Common myeloid progenitor, CD34-positive (primary cell): ENCODE measurements at regions not wholly inside any gene's neighbourhood (a gene's known extent, or its start where the extent isn't known, plus 50 kb on each side); places are given as distances from the start of the nearest gene placed in this dataset.

ENCODE experiments used
- CTCF ChIA-PET: fragments of 350-600 bp; sonication (Branson Sonifier 250); formaldehyde crosslinking; loops from one replicate; lab custom pipeline; 2021; ENCODE audit warnings: antibody characterized with exemption; lab: Charles Lee
- POLR2A ChIA-PET: fragments of 350-600 bp; sonication (Branson Sonifier 250); formaldehyde crosslinking; loops from one replicate; lab custom pipeline; 2021; ENCODE audit warnings: antibody characterized with exemption; lab: Charles Lee
- DNase-seq, 3 donors: peaks; one replicate each; pipeline versions ENCODE4 v3.0.0 to v3.0.0-alpha.2; 2013
- H3K27ac ChIP-seq, 2 experiments: 1 replicate in 1 of 2; 2 replicates in 1 of 2; pipeline ENCODE4 v1.7.0; 2013; ENCODE audit warnings: inconsistent platforms in 2 of 2, low read length in 2 of 2, mild to moderate bottlenecking in 2 of 2, low read depth in 1 of 2, moderate library complexity in 1 of 2; ENCODE audit not compliant: severe bottlenecking in 2 of 2, insufficient read depth in 1 of 2, poor library complexity in 1 of 2
- H3K27me3 ChIP-seq, 5 experiments: replicated peaks in 2 of 5; 1 replicate in 3 of 5; 2 replicates in 2 of 5; pipeline versions ENCODE4 v1.6.1 to v1.7.0; 2013; ENCODE audit warnings: low read length in 4 of 5, mild to moderate bottlenecking in 2 of 5, moderate library complexity in 2 of 5, inconsistent platforms in 1 of 5; ENCODE audit not compliant: insufficient read depth in 5 of 5, control insufficient read depth in 4 of 5
- H3K36me3 ChIP-seq, 4 experiments: 1 replicate in 2 of 4; 2 replicates in 2 of 4; pipeline versions ENCODE4 v1.6.1 to v1.7.0; 2013; ENCODE audit warnings: low read length in 3 of 4, control low read depth in 1 of 4, mild to moderate bottlenecking in 1 of 4; ENCODE audit not compliant: control insufficient read depth in 4 of 4, insufficient read depth in 4 of 4
- H3K4me1 ChIP-seq, 4 experiments: 1 replicate in 3 of 4; 2 replicates in 1 of 4; pipeline versions ENCODE4 v1.6.1 to v1.7.1; 2013; ENCODE audit warnings: low read length in 3 of 4, mild to moderate bottlenecking in 3 of 4, control low read depth in 1 of 4, inconsistent platforms in 1 of 4, moderate library complexity in 1 of 4; ENCODE audit not compliant: control insufficient read depth in 4 of 4, insufficient read depth in 4 of 4; ENCODE audit errors: control extremely low read depth in 1 of 4
- H3K4me3 ChIP-seq, 7 experiments: 1 replicate in 4 of 7; 2 replicates in 3 of 7; pipeline versions ENCODE4 v1.5.1 to v1.7.0; 2013; ENCODE audit warnings: mild to moderate bottlenecking in 7 of 7, low read length in 6 of 7, moderate library complexity in 6 of 7, inconsistent platforms in 2 of 7, low read depth in 2 of 7, control low read depth in 1 of 7; ENCODE audit not compliant: insufficient read depth in 4 of 7, control insufficient read depth in 1 of 7; ENCODE audit errors: extremely low read depth in 1 of 7
- H3K9me3 ChIP-seq, 5 experiments: 1 replicate in 4 of 5; 2 replicates in 1 of 5; pipeline versions ENCODE4 v1.6.1 to v1.7.1; 2013; ENCODE audit warnings: low read length in 4 of 5, mild to moderate bottlenecking in 2 of 5, inconsistent platforms in 1 of 5, low read depth in 1 of 5, moderate library complexity in 1 of 5; ENCODE audit not compliant: control insufficient read depth in 4 of 5, insufficient read depth in 2 of 5; ENCODE audit errors: control extremely low read depth in 1 of 5
- WGBS: methylation state at CpG from one replicate; pipeline ENCODE4 v1.1.5; 2013; ENCODE audit not compliant: insufficient coverage; 5-methylcytosine and 5-hydroxymethylcytosine counted together

GRCh38 chr1:244201750-244202149 is 150.7 kb downstream of the ZBTB18 start:
- ChIA-PET POLR2A (no interaction called here), CTCF (no interaction called here)
- H3K36me3 ChIP-seq, result no peaks in the 10 kb centered on the region
- no peak for DNase-seq
- no peak overlapping the region for H3K27ac ChIP-seq
- H3K4me1 ChIP-seq, result no peaks in the 10 kb centered on the region
- H3K27me3 ChIP-seq, result no peaks in the 10 kb centered on the region
- H3K4me3 ChIP-seq, result no peak overlapping the region
- WGBS, result 94% methylated on average over 6 of the region's 8 CpGs
- no peaks in the 10 kb centered on the region for H3K9me3 ChIP-seq

GRCh38 chr1:244204004-244204403 is 152.9 kb downstream of the ZBTB18 start:
- Histone ChIP-seq H3K4me1 (no peaks in the 10 kb centered on the region), H3K9me3 (no peaks in the 10 kb centered on the region), H3K4me3 (no peak overlapping the region), H3K27ac (no peak overlapping the region), H3K36me3 (no peaks in the 10 kb centered on the region), H3K27me3 (no peaks in the 10 kb centered on the region)
- no peak for DNase-seq
- ChIA-PET POLR2A (no interaction called here), CTCF (no interaction called here)
- WGBS, result 95% methylated on average over 7 of the region's 9 CpGs

- CTCF ChIA-PET, result no interaction called here
- POLR2A ChIA-PET, result no interaction called here
- Histone ChIP-seq H3K9me3 (no peaks in the 10 kb centered on the region), H3K27ac (no peak overlapping the region), H3K4me1 (peaks cover 0 to 6% (median 5%) of the 10 kb centered on the region in 4 experiments), H3K27me3 (no peaks in the 10 kb centered on the region), H3K4me3 (no peak overlapping the region), H3K36me3 (no peaks in the 10 kb centered on the region)
- no peak for DNase-seq
- WGBS, result 100% methylated on average over 1 of the region's 3 CpGs
Observed at GRCh38 chr1:244205171-244205570, 154.1 kb downstream of the ZBTB18 start.

GRCh38 chr1:244205906-244206305 is 154.8 kb downstream of the ZBTB18 start:
- DNase-seq, result no peak
- ChIA-PET CTCF (no interaction called here), POLR2A (no interaction called here)
- no peak overlapping the region for H3K4me3 ChIP-seq
- no peaks in the 10 kb centered on the region for H3K27me3 ChIP-seq
- no CpG with 5 or more reads among the region's 3 CpGs for WGBS
- no peaks in the 10 kb centered on the region for H3K36me3 ChIP-seq
- H3K4me1 ChIP-seq, result peaks cover 0 to 8% (median 6%) of the 10 kb centered on the region in 4 experiments
- no peaks in the 10 kb centered on the region for H3K9me3 ChIP-seq
- no peak overlapping the region for H3K27ac ChIP-seq

GRCh38 chr1:244207042-244207934 is 156.2 kb downstream of the ZBTB18 start:
- Histone ChIP-seq H3K9me3 (no peaks in the 10 kb centered on the region), H3K4me3 (no peak overlapping the region), H3K36me3 (no peaks in the 10 kb centered on the region), H3K27ac (no peak overlapping the region), H3K27me3 (no peaks in the 10 kb centered on the region), H3K4me1 (peaks cover 0 to 8% (median 6%) of the 10 kb centered on the region in 4 experiments)
- CTCF ChIA-PET, result no interaction called here
- WGBS, result 100% methylated on average over 4 of the region's 6 CpGs
- DNase-seq, result no peak
- POLR2A ChIA-PET, result no interaction called here

GRCh38 chr1:244207935-244208244 is 156.8 kb downstream of the ZBTB18 start:
- Histone ChIP-seq H3K4me3 (no peak overlapping the region), H3K9me3 (no peaks in the 10 kb centered on the region), H3K27ac (no peak overlapping the region), H3K4me1 (peaks cover 0 to 8% (median 6%) of the 10 kb centered on the region in 4 experiments), H3K36me3 (no peaks in the 10 kb centered on the region), H3K27me3 (no peaks in the 10 kb centered on the region)
- no peak for DNase-seq
- POLR2A ChIA-PET, result no interaction called here
- WGBS, result no CpG with 5 or more reads among the region's 2 CpGs
- CTCF ChIA-PET, result no interaction called here

GRCh38 chr1:244209955-244210354 is 158.9 kb downstream of the ZBTB18 start:
- H3K4me1 ChIP-seq, result peaks cover 0 to 8% (median 6%) of the 10 kb centered on the region in 4 experiments
- WGBS, result 68% methylated on average over 2 of the region's 5 CpGs
- no peaks in the 10 kb centered on the region for H3K9me3 ChIP-seq
- no peaks in the 10 kb centered on the region for H3K36me3 ChIP-seq
- H3K4me3 ChIP-seq, result no peak overlapping the region
- no peaks in the 10 kb centered on the region for H3K27me3 ChIP-seq
- ChIA-PET POLR2A (no interaction called here), CTCF (interaction anchor here (0.7 kb wide), 1 partner anchor 43 kb away, joined by 3 read pairs; no protein-coding TSS in a partner anchor)
- no peak overlapping the region for H3K27ac ChIP-seq
- DNase-seq, result peak; percentile 14 to 69 (median 60)
